ENCODE measurements at regions not wholly inside any gene's neighbourhood (a gene's known extent, or its start where the extent isn't known, plus 50 kb on each side); places are given as distances from the start of the nearest gene placed in this dataset.

GRCh38 chr17:54836723-54837462, 63.8 kb upstream of the TOM1L1 start:
- no peak for DNase-seq (ENCODE audit: low spot score)

DNA sequence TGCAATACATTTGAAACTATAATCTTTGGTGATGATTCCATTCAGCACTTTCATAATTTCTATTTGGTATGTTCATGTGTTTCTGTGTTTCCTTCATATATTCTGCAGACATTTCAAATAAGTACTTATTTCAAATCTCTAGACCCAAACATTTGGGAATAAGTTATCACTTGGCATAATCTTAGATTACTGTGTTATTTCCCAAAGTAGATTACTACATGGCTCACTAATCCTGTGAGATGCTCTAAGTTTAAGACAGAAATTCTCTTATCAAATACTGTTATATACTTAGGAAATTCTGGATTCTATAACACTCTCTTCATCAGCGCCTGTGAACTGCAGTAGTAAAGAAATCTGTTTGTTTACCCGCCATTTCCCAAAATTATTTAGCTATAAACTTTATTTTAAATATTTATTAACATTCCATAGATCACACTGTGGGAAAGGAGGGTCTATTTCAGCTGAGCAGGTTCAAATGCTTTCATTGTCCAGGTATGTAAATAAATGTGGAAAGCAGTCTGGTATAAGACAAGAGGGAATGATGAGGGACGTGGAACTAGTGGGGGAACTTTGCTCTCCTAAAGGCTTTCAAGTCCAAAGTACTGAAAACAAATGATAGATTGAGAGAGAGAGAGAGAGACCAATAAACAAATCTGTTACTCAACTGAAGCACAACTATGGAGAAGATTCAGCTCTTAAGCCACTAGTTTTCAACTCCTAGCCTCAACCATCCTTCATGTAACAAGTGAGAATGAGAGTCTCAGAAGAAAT, 61.8 kb upstream of the TOM1L1 start:
- DNase-seq (ENCODE audit: low spot score): no peak

DNA sequence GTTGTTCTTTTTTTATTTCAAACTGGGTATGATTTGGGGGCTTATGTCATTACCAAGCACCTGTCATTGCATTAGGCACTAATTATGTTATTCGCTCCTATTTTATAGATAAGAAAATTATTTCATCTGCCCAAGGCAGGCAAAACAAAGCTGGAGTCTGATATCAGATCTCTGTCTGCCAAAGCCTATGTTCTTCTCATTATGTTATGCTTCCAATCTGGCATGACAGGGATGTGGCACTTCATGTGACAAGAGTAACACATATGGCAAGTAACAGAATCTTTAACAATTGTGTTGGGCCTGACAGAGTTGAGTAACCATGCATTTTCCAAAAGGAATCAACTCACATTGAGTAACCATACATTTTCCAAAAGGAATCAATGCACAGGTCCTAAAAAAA, 61.2 kb upstream of the TOM1L1 start:
- no peak for DNase-seq (ENCODE audit: low spot score)

- DNase-seq (ENCODE audit: low spot score): no peak
Measured at GRCh38 chr17:54840885-54841591, 59.6 kb upstream of the TOM1L1 start.

DNA sequence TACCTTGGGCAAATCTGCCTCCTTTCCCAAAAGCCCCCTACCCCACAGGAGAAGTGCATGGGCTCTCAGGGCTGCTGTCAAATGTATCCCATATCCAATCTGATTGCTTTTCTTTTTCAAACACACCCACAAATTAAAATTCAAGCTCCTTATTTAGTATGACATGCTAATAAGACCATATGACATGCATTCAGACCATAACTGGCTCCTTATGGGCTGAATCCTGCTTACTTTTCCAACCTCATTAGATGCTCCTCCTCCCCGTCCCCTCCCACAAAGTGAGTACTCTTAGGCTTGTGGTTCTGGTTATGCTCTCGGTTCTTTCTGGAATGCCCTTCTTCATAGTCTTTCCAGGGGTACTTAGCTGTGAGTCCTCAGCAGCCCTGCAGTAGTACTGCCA, 59.0 kb upstream of the TOM1L1 start:
- DNase-seq (ENCODE audit: low spot score): no peak

GRCh38 chr17:54844233-54844632, 56.4 kb upstream of the TOM1L1 start:
- DNase-seq (ENCODE audit: low spot score): no peak

GRCh38 chr17:54848368-54848987, 52.2 kb upstream of the TOM1L1 start:
- no peak for DNase-seq (ENCODE audit: low spot score)

DNA sequence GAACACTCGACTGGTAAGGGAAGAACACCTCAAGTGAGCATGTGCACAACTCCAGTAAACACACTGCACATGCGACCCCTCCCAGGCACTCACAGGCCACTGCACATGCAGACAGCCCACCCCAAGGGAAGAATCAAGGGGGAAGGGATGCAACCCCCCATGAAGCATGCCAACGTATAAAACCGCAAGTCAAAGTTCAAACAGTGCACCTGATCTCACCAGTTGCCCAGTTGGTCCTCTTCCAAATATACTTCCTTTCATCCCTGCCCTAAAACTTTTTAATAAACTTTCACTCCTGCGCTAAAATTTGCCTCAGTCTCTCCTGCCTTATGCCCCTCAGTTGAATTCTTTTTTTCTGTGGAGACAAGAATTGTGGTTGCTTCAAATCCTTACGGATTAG, 51.0 kb upstream of the TOM1L1 start:
- no peak for DNase-seq (ENCODE audit: low spot score)
